Epithelial cell of esophagus (primary cell): ENCODE measurements at regions not wholly inside any gene's neighbourhood (a gene's known extent, or its start where the extent isn't known, plus 50 kb on each side); places are given as distances from the start of the nearest gene placed in this dataset.

Experiments
- DNase-seq: peaks from one replicate; pipeline ENCODE4 v3.0.0; 2010; ENCODE audit warnings: low read depth
- H3K4me3 ChIP-seq: 2 replicates; pipeline ENCODE4 v1.5.1; 2011; ENCODE audit warnings: mild to moderate bottlenecking, low read length, control low read depth
- CTCF ChIP-seq: IDR thresholded peaks from 2 replicates; pipeline ENCODE4 v1.5.1; 2011; ENCODE audit warnings: low read depth, mild to moderate bottlenecking, low read length, control low read depth, inconsistent platforms; ENCODE audit not compliant: insufficient read depth; ENCODE audit errors: missing control alignments

- no peak for DNase-seq
- no peak overlapping the region for H3K4me3 ChIP-seq
- TF ChIP-seq CTCF, result no peak
Observed at GRCh38 chr11:8796941-8797340, 114.0 kb upstream of the AKIP1 start.

GRCh38 chr11:8799273-8799672 lies 111.7 kb upstream of the AKIP1 start:
- DNase-seq, result no peak
- TF ChIP-seq CTCF, result no peak
- H3K4me3 ChIP-seq, result no peak overlapping the region

- no peak for TF ChIP-seq CTCF
- H3K4me3 ChIP-seq, result no peak overlapping the region
- DNase-seq, result no peak
Observed at GRCh38 chr11:8800520-8801110, 110.4 kb upstream of the AKIP1 start.

GRCh38 chr11:8801121-8801520 lies 109.9 kb upstream of the AKIP1 start:
- TF ChIP-seq CTCF, result no peak
- no peak for DNase-seq
- no peak overlapping the region for H3K4me3 ChIP-seq

GRCh38 chr11:8802251-8802650 lies 108.7 kb upstream of the AKIP1 start:
- no peak for DNase-seq
- no peak overlapping the region for H3K4me3 ChIP-seq
- no peak for TF ChIP-seq CTCF

GRCh38 chr11:8803973-8804372 lies 107.0 kb upstream of the AKIP1 start:
- TF ChIP-seq CTCF, result no peak
- no peak for DNase-seq
- no peak overlapping the region for H3K4me3 ChIP-seq

GRCh38 chr11:8805296-8805695 lies 105.7 kb upstream of the AKIP1 start:
- no peak for TF ChIP-seq CTCF
- H3K4me3 ChIP-seq, result no peak overlapping the region
- DNase-seq, result no peak
